Vagina (tissue), 2 donors: ENCODE measurements at regions not wholly inside any gene's neighbourhood (a gene's known extent, or its start where the extent isn't known, plus 50 kb on each side); places are given as distances from the start of the nearest gene placed in this dataset.

Experiments used
- POLR2A ChIP-seq, 2 donors: fragments of 450-650 bp; IDR thresholded peaks; one replicate each; pipeline ENCODE4 v1.6.1; 2017; ENCODE audit warnings: antibody characterized with exemption in 2 of 2, mild to moderate bottlenecking in 2 of 2, moderate library complexity in 2 of 2
- TF ChIP-seq, protein P1 (sequence below), 3 experiments: fragments of 450-650 bp in 2 of 3; fragments of 200-600 bp in 1 of 3; sonication (generic) in 1 of 3; IDR thresholded peaks; one replicate each; pipeline ENCODE4 v1.5.1; 2017 to 2019; ENCODE audit warnings: antibody characterized with exemption in 3 of 3, mild to moderate bottlenecking in 2 of 3, moderate library complexity in 2 of 3

DNA sequence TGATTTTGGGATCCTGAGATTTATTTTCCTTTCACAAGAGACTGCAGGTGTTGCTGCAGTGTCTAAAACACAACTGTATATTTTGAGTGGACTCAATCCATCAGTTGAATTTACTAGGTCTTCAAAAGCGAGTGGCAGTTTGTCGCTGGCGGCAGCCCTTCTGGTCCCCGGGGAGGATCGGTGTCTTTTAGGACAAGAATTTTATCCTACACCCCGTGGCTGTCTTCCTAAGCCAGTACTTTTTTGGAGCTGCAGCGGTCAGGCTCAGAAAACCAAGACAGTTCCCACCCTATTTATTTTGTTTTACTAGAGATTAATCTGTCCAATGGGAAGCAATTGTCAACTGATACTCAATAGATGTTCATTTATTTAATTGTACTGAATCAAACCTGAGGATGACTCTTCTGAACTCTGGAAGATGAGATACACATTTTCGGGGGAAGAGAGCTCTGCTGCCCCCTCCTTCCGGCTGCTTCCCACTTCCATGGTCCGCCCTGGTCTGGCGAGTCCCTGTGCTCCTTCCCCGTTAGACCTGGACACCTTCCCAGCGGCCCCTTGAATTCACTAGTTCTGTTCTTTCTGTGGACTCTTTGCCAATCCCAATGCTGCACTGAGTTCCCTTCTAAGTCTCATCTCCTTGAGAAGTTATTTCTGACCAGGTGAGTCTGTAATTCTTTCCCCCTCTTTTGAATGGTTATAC, 90.6 kb downstream of the ERMARD start:
- TF ChIP-seq, protein P1, sequence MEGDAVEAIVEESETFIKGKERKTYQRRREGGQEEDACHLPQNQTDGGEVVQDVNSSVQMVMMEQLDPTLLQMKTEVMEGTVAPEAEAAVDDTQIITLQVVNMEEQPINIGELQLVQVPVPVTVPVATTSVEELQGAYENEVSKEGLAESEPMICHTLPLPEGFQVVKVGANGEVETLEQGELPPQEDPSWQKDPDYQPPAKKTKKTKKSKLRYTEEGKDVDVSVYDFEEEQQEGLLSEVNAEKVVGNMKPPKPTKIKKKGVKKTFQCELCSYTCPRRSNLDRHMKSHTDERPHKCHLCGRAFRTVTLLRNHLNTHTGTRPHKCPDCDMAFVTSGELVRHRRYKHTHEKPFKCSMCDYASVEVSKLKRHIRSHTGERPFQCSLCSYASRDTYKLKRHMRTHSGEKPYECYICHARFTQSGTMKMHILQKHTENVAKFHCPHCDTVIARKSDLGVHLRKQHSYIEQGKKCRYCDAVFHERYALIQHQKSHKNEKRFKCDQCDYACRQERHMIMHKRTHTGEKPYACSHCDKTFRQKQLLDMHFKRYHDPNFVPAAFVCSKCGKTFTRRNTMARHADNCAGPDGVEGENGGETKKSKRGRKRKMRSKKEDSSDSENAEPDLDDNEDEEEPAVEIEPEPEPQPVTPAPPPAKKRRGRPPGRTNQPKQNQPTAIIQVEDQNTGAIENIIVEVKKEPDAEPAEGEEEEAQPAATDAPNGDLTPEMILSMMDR (IDR thresholded peaks at IDR 0.05), result no peak
- no peak for TF ChIP-seq POLR2A (IDR thresholded peaks at IDR 0.05)
